OCI-LY1 (cell line): ENCODE measurements at regions not wholly inside any gene's neighbourhood (a gene's known extent, or its start where the extent isn't known, plus 50 kb on each side); places are given as distances from the start of the nearest gene placed in this dataset.
"Not testable (repeated sequence)": the region's sequence is repeated elsewhere in the genome, so short reads cannot be mapped to it uniquely, and the experiment has no call there.

Source experiments
- H2AFZ ChIP-seq: fragments of 200-600 bp; sonication (generic), shearing (Covaris generic); 2 replicates; pipeline ENCODE4 v1.6.0; 2014; ENCODE audit warnings: antibody characterized with exemption, mild to moderate bottlenecking, low read length
- H3F3A ChIP-seq: fragments of 200-600 bp; sonication (generic), shearing (Covaris generic); 2 replicates; pipeline ENCODE4 v1.6.0; 2014; ENCODE audit warnings: mild to moderate bottlenecking, antibody characterized with exemption, low read length, moderate library complexity; ENCODE audit not compliant: insufficient read depth
- H3K27ac ChIP-seq: fragments of 200-600 bp; sonication (generic); 2 replicates; pipeline ENCODE4 v1.5.1; 2014; ENCODE audit warnings: low read length, mixed run types, mild to moderate bottlenecking, low read depth; ENCODE audit not compliant: poor library complexity, severe bottlenecking
- H3K27me3 ChIP-seq: fragments of 200-600 bp; sonication (generic); 2 replicates; pipeline ENCODE4 v1.6.0; 2014; ENCODE audit warnings: antibody characterized with exemption, mild to moderate bottlenecking, low read length, moderate library complexity; ENCODE audit not compliant: insufficient read depth
- H3K36me3 ChIP-seq: fragments of 200-600 bp; sonication (generic); 2 replicates; pipeline ENCODE4 v1.6.1; 2014; ENCODE audit warnings: mild to moderate bottlenecking, antibody characterized with exemption, low read length, moderate library complexity, mixed read lengths; ENCODE audit not compliant: insufficient read depth
- H3K4me1 ChIP-seq: fragments of 200-600 bp; sonication (generic); 2 replicates; pipeline ENCODE4 v1.5.1; 2014; ENCODE audit warnings: mild to moderate bottlenecking, low read length, moderate library complexity; ENCODE audit not compliant: insufficient read depth, severe bottlenecking
- H3K4me2 ChIP-seq: fragments of 200-600 bp; sonication (generic), shearing (Covaris generic); 2 replicates; pipeline ENCODE4 v1.6.1; 2014; ENCODE audit warnings: low read length
- H3K4me3 ChIP-seq: fragments of 200-600 bp; sonication (generic); 2 replicates; pipeline ENCODE4 v1.5.1; 2014; ENCODE audit warnings: low read length, low read depth, mild to moderate bottlenecking, mixed read lengths; ENCODE audit not compliant: poor library complexity, severe bottlenecking
- H3K79me2 ChIP-seq: fragments of 200-600 bp; shearing (Covaris generic); 2 replicates; pipeline ENCODE4 v1.6.1; 2016; ENCODE audit warnings: mixed run types, low read length, mixed read lengths; ENCODE audit not compliant: insufficient read depth
- H3K9ac ChIP-seq: fragments of 200-600 bp; sonication (generic), shearing (Covaris generic); 2 replicates; pipeline ENCODE4 v1.6.1; 2014; ENCODE audit warnings: mild to moderate bottlenecking, low read length, mixed read lengths
- H3K9me2 ChIP-seq: fragments of 200-600 bp; sonication (generic), shearing (Covaris generic); 2 replicates; pipeline ENCODE4 v1.6.1; 2014; ENCODE audit warnings: low read depth, mild to moderate bottlenecking, low read length, mixed read lengths
- H3K9me3 ChIP-seq: fragments of 200-600 bp; shearing (Covaris generic); 2 replicates; pipeline ENCODE4 v1.6.1; 2014; ENCODE audit warnings: low read length, mixed read lengths
- H4K20me1 ChIP-seq: fragments of 200-600 bp; sonication (generic), shearing (Covaris generic); 2 replicates; pipeline ENCODE4 v1.6.0; 2016; ENCODE audit warnings: mild to moderate bottlenecking, low read length; ENCODE audit not compliant: insufficient read depth
- CTCF ChIP-seq: fragments of 200-600 bp; sonication (generic), shearing (Covaris generic); IDR thresholded peaks from 2 replicates; pipeline ENCODE4 v1.5.1; 2017; ENCODE audit warnings: mild to moderate bottlenecking, antibody characterized with exemption, low read length, moderate library complexity, mixed read lengths
- EZH2 ChIP-seq: fragments of 200-600 bp; sonication (generic), shearing (Covaris generic); IDR thresholded peaks from 2 replicates; pipeline ENCODE4 v1.8.0; 2017; ENCODE audit warnings: borderline replicate concordance, mixed run types, mild to moderate bottlenecking, antibody characterized with exemption, low read length, moderate library complexity, mixed read lengths

GRCh38 chr15:77832874-77833273 lies 200.2 kb upstream of the LINGO1 start:
- no peaks in the 10 kb centered on the region for H3K27me3 ChIP-seq
- H3K9me3 ChIP-seq: no peaks in the 10 kb centered on the region
- no peak overlapping the region for H3K27ac ChIP-seq
- no peak overlapping the region for H2AFZ ChIP-seq
- H3K4me3 ChIP-seq: no peak overlapping the region
- TF ChIP-seq EZH2 (no peak), CTCF (no peak)
- H3K79me2 ChIP-seq: no peaks in the 10 kb centered on the region
- no peak overlapping the region for H3K4me2 ChIP-seq
- H3F3A ChIP-seq: no peaks in the 10 kb centered on the region
- no peak overlapping the region for H3K9ac ChIP-seq
- no peaks in the 10 kb centered on the region for H3K4me1 ChIP-seq
- no peaks in the 10 kb centered on the region for H3K9me2 ChIP-seq
- no peaks in the 10 kb centered on the region for H3K36me3 ChIP-seq
- H4K20me1 ChIP-seq: no peaks in the 10 kb centered on the region

GRCh38 chr15:77831986-77832385 lies 199.3 kb upstream of the LINGO1 start:
- Histone ChIP-seq H3K9me3 (no peaks in the 10 kb centered on the region), H3K27ac (no peak overlapping the region), H3K79me2 (no peaks in the 10 kb centered on the region), H3K4me1 (no peaks in the 10 kb centered on the region), H3K4me3 (no peak overlapping the region), H3K9ac (no peak overlapping the region), H2AFZ (no peak overlapping the region), H3F3A (no peaks in the 10 kb centered on the region), H3K36me3 (no peaks in the 10 kb centered on the region), H3K4me2 (no peak overlapping the region), H3K27me3 (no peaks in the 10 kb centered on the region), H4K20me1 (no peaks in the 10 kb centered on the region), H3K9me2 (no peaks in the 10 kb centered on the region)
- TF ChIP-seq CTCF (no peak), EZH2 (no peak)

GRCh38 chr15:77830051-77830468 lies 197.3 kb upstream of the LINGO1 start:
- Histone ChIP-seq H3K9me3 (no peaks in the 10 kb centered on the region), H3F3A (no peaks in the 10 kb centered on the region), H2AFZ (no peak overlapping the region), H3K9ac (no peak overlapping the region), H3K4me1 (no peaks in the 10 kb centered on the region), H3K27me3 (peaks cover 4% of the 10 kb centered on the region; the same call in 1 of the 2 replicates), H3K36me3 (no peaks in the 10 kb centered on the region), H4K20me1 (no peaks in the 10 kb centered on the region), H3K9me2 (no peaks in the 10 kb centered on the region), H3K79me2 (no peaks in the 10 kb centered on the region), H3K4me3 (no peak overlapping the region), H3K27ac (no peak overlapping the region), H3K4me2 (no peak overlapping the region)
- TF ChIP-seq CTCF: no peak
- no peak for TF ChIP-seq EZH2

GRCh38 chr15:77829331-77829730 lies 196.6 kb upstream of the LINGO1 start:
- not testable (repeated sequence) for H3K36me3 ChIP-seq, H3K4me3 ChIP-seq, H3F3A ChIP-seq, H3K9ac ChIP-seq, H3K9me3 ChIP-seq, H3K4me2 ChIP-seq, H3K9me2 ChIP-seq, H3K79me2 ChIP-seq, H2AFZ ChIP-seq, H4K20me1 ChIP-seq, H3K27me3 ChIP-seq, H3K4me1 ChIP-seq, H3K27ac ChIP-seq
